GM23248 (cell line): ENCODE measurements at regions not wholly inside any gene's neighbourhood (a gene's known extent, or its start where the extent isn't known, plus 50 kb on each side); places are given as distances from the start of the nearest gene placed in this dataset.

Experiments used
- EZH2 ChIP-seq: fragments of 200-600 bp; sonication (generic); IDR thresholded peaks from 2 replicates; pipeline ENCODE4 v1.6.1; 2018; ENCODE audit warnings: antibody characterized with exemption, mild to moderate bottlenecking; ENCODE audit not compliant: insufficient read depth, poor library complexity, severe bottlenecking
- EZH2phosphoT487 ChIP-seq: fragments of 200-600 bp; sonication (generic); IDR thresholded peaks from 2 replicates; pipeline ENCODE4 v1.6.1; 2018; ENCODE audit warnings: antibody characterized with exemption, moderate library complexity, mild to moderate bottlenecking, low read depth; ENCODE audit not compliant: insufficient read depth

GRCh38 chr6:16823718-16824352, 62.6 kb upstream of the ATXN1 start:
- no peak for TF ChIP-seq EZH2
- no peak for TF ChIP-seq EZH2phosphoT487
